Mucosa of descending colon (tissue), 3 donors: ENCODE measurements at regions not wholly inside any gene's neighbourhood (a gene's known extent, or its start where the extent isn't known, plus 50 kb on each side); places are given as distances from the start of the nearest gene placed in this dataset.
"Not testable (repeated sequence)": the region's sequence is repeated elsewhere in the genome, so short reads cannot be mapped to it uniquely, and the experiment has no call there.

Source experiments
- ATAC-seq: fragments of 200-7000 bp; cut with Tn5 transposase; one replicate; pipeline ENCODE4 v1.9.1; 2020; ENCODE audit warnings: mild to moderate bottlenecking, moderate library complexity
- DNase-seq, 3 donors: peaks; one replicate each; pipeline ENCODE4 v3.0.0-alpha.2; 2020
- H3K36me3 ChIP-seq: fragments of 200-600 bp; one replicate; pipeline ENCODE4 v1.8.0; 2021; ENCODE audit warnings: low read depth, mild to moderate bottlenecking
- H3K4me1 ChIP-seq: fragments of 200-600 bp; one replicate; pipeline ENCODE4 v1.8.0; 2021; ENCODE audit warnings: low read depth, mild to moderate bottlenecking
- H3K4me3 ChIP-seq: fragments of 200-600 bp; one replicate; pipeline ENCODE4 v1.8.0; 2021; ENCODE audit warnings: mild to moderate bottlenecking
- H3K9me3 ChIP-seq: fragments of 200-600 bp; one replicate; pipeline ENCODE4 v1.8.0; 2021; ENCODE audit warnings: mild to moderate bottlenecking
- intact Hi-C, 2 donors: fragments of 100-400 bp; cut with DNase I in 1 of 2; cut with micrococcal nuclease in 1 of 2; formaldehyde crosslinking; loops; one replicate each; pipeline versions ENCODE4 v1.11.0 to v1.11.1; 2022; cut with DNase I, micrococcal nuclease
- TF ChIP-seq, protein P1 (sequence below): fragments of 200-600 bp; IDR thresholded peaks from one replicate; pipeline ENCODE4 v1.8.0; 2022; ENCODE audit warnings: antibody characterized with exemption, mild to moderate bottlenecking
- donor health status: DM: no; HTN: no; CAD: no; lungs with moderate emphysema.
- donor health status: DM: no; HTN: no; CAD: no.
- donor health status: DM: no; HTN: yes; CAD: no.

DNA sequence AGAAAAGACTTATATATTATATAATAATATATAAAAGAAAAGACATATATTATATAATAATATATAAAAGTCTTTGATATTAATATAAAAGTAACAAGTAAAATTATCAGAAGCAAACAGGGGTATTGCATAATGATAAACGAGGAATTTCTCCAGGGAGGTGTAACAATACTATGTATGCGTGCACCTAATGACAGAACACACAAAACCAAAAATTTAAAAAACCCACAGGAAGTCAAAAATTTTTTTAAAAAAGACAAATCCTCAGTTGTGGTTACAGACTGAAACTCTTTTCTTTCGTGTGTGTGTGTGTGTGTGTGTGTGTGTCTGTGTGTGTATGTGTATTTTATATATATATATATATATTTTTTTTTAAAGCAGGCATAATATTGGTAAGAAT lies 279.2 kb upstream of the DPP6 start:
- no peak for DNase-seq
- intact Hi-C loops = no loop called here
- TF ChIP-seq, protein P1, sequence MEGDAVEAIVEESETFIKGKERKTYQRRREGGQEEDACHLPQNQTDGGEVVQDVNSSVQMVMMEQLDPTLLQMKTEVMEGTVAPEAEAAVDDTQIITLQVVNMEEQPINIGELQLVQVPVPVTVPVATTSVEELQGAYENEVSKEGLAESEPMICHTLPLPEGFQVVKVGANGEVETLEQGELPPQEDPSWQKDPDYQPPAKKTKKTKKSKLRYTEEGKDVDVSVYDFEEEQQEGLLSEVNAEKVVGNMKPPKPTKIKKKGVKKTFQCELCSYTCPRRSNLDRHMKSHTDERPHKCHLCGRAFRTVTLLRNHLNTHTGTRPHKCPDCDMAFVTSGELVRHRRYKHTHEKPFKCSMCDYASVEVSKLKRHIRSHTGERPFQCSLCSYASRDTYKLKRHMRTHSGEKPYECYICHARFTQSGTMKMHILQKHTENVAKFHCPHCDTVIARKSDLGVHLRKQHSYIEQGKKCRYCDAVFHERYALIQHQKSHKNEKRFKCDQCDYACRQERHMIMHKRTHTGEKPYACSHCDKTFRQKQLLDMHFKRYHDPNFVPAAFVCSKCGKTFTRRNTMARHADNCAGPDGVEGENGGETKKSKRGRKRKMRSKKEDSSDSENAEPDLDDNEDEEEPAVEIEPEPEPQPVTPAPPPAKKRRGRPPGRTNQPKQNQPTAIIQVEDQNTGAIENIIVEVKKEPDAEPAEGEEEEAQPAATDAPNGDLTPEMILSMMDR = no peak
- H3K4me1 ChIP-seq = no peaks in the 10 kb centered on the region
- H3K9me3 ChIP-seq = no peaks in the 10 kb centered on the region
- no peak for ATAC-seq
- H3K4me3 ChIP-seq = no peak overlapping the region
- H3K36me3 ChIP-seq = no peaks in the 10 kb centered on the region

DNA sequence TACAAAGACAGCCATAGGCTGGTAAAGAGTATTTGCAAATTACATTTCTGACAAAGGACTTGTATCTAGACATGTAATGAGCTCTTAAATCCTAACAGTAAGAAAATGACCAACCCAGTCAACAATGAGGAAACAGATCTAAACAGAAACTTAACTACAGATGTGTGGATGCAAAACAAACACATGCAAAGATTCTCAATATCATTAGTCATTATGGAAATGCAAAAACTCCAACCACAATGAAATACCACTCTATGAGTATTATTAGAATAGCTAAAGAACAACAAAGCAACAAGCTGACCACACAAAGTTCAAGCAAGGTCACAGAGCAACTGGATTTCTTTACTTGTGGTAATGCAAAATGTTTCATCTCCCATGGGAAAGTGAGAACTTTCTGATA lies 275.3 kb upstream of the DPP6 start:
- H3K9me3 ChIP-seq, ATAC-seq, DNase-seq, H3K4me1 ChIP-seq, H3K4me3 ChIP-seq, intact Hi-C loops, H3K36me3 ChIP-seq: not testable (repeated sequence)

DNA sequence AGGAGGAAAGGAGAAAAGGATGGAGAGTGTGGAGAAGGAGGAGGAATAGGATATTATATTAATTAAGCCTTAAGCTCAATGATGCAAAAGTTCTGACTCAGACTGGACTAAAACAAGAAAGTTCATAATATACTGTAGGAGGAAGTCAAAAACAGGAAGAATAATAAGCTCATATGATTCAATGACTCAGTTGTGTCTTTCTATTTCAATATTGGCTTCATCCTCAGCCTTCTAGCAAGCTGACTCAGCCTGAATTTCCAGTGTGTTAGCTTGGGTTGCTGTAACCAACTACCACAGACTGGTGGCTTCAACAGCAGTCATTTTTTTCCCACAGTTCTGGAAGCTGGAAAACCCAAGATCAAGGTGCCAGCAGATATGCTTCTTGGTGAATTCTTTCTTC lies 254.8 kb upstream of the DPP6 start:
- ATAC-seq, H3K4me3 ChIP-seq, intact Hi-C loops, DNase-seq, H3K36me3 ChIP-seq, H3K9me3 ChIP-seq, H3K4me1 ChIP-seq: not testable (repeated sequence)

DNA sequence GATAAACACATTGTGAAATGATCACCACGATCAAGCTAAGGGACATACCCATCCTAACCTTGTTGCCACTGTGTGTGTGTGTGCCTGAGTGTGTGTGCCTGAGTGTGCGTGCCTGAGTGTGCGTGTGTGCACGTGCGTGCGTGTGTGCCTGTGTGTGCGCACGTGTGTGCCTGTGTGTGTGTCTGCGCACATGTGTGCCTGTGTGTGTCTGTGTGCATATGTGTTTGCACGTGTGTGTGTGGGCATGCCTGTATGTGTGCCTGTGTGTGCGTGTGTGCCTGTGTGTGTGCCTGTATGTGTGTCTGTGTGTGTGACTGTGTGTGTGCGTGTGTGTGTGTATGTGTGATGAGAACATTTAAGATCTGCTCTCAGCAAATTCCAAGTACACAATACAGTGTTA lies 244.1 kb upstream of the DPP6 start:
- DNase-seq (no peak), ATAC-seq (no peak)
- Histone ChIP-seq H3K36me3 (no peaks in the 10 kb centered on the region), H3K4me1 (no peaks in the 10 kb centered on the region), H3K4me3 (no peak overlapping the region), H3K9me3 (no peaks in the 10 kb centered on the region)
- TF ChIP-seq, protein P1 = no peak
- intact Hi-C loops = no loop called here

DNA sequence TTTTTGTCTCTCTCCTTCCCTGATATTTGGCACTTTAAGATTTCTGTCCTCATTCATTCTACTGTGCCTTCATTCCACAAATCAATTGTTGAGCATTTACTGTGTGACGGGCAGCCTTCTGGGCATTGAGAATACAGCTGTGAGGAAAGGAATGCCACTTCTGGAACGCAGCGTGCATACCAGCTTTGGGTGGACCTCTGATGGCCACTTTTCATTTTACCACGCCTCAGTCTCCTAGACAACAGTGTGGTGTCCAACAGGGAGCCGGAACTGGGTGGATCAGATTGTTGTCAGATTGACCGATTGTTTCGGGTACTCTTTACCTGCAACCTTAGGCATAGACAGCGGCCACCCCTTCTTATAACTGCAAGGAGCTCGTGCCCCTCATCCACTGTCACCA lies 222.7 kb upstream of the DPP6 start:
- ATAC-seq = no peak
- Histone ChIP-seq H3K4me3 (no peak overlapping the region), H3K36me3 (no peaks in the 10 kb centered on the region), H3K9me3 (no peaks in the 10 kb centered on the region), H3K4me1 (no peaks in the 10 kb centered on the region)
- no peak for DNase-seq
- intact Hi-C loops = no loop called here
- TF ChIP-seq, protein P1 = no peak

DNA sequence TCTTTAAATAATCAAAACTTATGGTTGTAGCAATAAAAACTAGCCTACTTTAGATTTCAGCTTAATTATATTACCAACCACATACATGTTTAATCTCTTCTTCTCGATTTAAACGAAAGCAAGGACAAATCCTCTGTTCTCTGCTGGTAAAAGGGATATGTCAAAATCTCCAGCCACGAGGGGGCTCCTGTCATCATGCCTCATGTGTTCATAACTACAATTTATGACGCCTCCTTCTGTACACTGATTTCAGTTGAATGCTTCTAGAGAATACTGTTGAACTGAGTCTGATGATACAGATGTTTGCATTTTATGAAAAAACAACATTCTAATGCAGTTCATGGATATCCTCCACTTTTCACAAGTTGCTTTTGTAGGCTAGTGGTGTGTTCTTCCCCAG lies 220.0 kb upstream of the DPP6 start:
- peak in 1 of 3 donors; percentile 24 for DNase-seq
- TF ChIP-seq, protein P1 = no peak
- ATAC-seq = no peak
- Histone ChIP-seq H3K4me3 (no peak overlapping the region), H3K36me3 (no peaks in the 10 kb centered on the region), H3K9me3 (no peaks in the 10 kb centered on the region), H3K4me1 (peaks cover 9% of the 10 kb centered on the region)
- intact Hi-C loops = loop anchor here in 1 of 2 donors (10.0 kb wide), 1 partner anchor 447 kb away; no protein-coding TSS in a partner anchor

DNA sequence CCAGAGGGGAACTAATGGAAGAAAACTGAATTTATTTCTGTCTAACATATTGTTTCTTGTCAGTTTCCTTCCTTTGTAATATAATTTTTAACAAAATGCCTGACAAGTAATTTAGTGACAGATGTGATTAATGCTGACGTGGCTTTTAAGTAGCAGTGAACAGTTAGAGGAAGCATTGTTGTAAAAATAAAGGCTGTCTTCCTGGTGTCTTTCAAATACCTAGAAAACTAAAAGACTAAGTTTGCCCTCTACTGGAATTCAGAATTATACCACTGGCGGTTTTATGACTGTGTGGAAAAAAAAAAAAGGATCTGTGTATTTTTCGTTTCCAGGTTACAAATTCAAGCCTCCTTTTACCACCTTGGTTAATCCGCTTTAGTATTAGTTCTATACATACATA lies 217.1 kb upstream of the DPP6 start:
- Histone ChIP-seq H3K4me3 (no peak overlapping the region), H3K9me3 (no peaks in the 10 kb centered on the region), H3K36me3 (no peaks in the 10 kb centered on the region), H3K4me1 (peaks cover 9% of the 10 kb centered on the region)
- DNase-seq (no peak), ATAC-seq (peak; percentile 49)
- TF ChIP-seq, protein P1 = no peak
- intact Hi-C loops = loop anchor here in 1 of 2 donors (10.0 kb wide), 1 partner anchor 450 kb away; no protein-coding TSS in a partner anchor
